A549 (cell line): ENCODE measurements at regions not wholly inside any gene's neighbourhood (a gene's known extent, or its start where the extent isn't known, plus 50 kb on each side); places are given as distances from the start of the nearest gene placed in this dataset.

Experiments
- ATAC-seq, 2 experiments: fragments of 200-7000 bp in 1 of 2; fragments of >200 bp in 1 of 2; cut with Nextera tagmentation in 1 of 2; cut with Tn5 transposase in 1 of 2; 3 replicates each; pipeline versions ENCODE4 v1.8.0 to v1.9.1; 2018 to 2020; ENCODE audit warnings: mild to moderate bottlenecking in 1 of 2, moderate library complexity in 1 of 2
- CTCF ChIA-PET: fragments of 300-600 bp; sonication (Branson Sonifier 250); formaldehyde crosslinking; extraction: SDS; loops from one replicate; lab custom pipeline; 2021; ENCODE audit warnings: antibody characterized with exemption, inconsistent platforms; lab: Yijun Ruan, JAX
- POLR2A ChIA-PET: fragments of 350-600 bp; formaldehyde crosslinking; extraction: SDS; loops from one replicate; lab custom pipeline; 2021; ENCODE audit warnings: antibody characterized with exemption, inconsistent platforms; lab: Yijun Ruan, JAX
- DNase-seq, 2 experiments: peaks; one replicate each; pipeline versions ENCODE4 v3.0.0 to v3.0.0-alpha.2; 2011 to 2016; ENCODE audit warnings: low read depth in 1 of 2, low spot score in 1 of 2
- FAIRE-seq: peaks from 2 replicates; lab custom pipeline; 2011; peaks lifted over from hg19 to GRCh38; lab: Jason Lieb, UNC
- H3K27ac ChIP-seq, 2 experiments: fragments of >200 bp; sonication (Bioruptor Twin); formaldehyde crosslinking; 3 replicates each; pipeline ENCODE4 v1.5.1; 2016 to 2017
- H3K4me1 ChIP-seq: fragments of >200 bp; sonication (Bioruptor Twin); formaldehyde crosslinking; 3 replicates; pipeline ENCODE4 v1.6.1; 2016
- H3K4me2 ChIP-seq: fragments of >200 bp; sonication (Bioruptor Twin); formaldehyde crosslinking; 3 replicates; pipeline ENCODE4 v1.6.1; 2016
- H3K4me3 ChIP-seq: fragments of >200 bp; sonication (Bioruptor Twin); formaldehyde crosslinking; 3 replicates; pipeline ENCODE4 v1.5.1; 2016
- H3K9me3 ChIP-seq: fragments of >200 bp; sonication (Bioruptor Twin); formaldehyde crosslinking; 3 replicates; pipeline ENCODE4 v1.6.1; 2016
- BHLHE40 ChIP-seq: IDR thresholded peaks from 2 replicates; pipeline ENCODE4 v1.6.1; 2012; ENCODE audit warnings: low read depth, low read length, inconsistent platforms
- CHD4 ChIP-seq: fragments of 200-600 bp; sonication (generic); IDR thresholded peaks from 2 replicates; pipeline ENCODE4 v1.6.1; 2016; ENCODE audit warnings: antibody characterized with exemption, mild to moderate bottlenecking, borderline replicate concordance
- EHMT2 ChIP-seq: fragments of 200-600 bp; sonication (generic); IDR thresholded peaks from 2 replicates; pipeline ENCODE4 v1.6.1; 2016; ENCODE audit warnings: antibody characterized with exemption, low read depth, mild to moderate bottlenecking, moderate library complexity
- FOSL2 ChIP-seq, 2 experiments: fragments of 450-650 bp in 1 of 2; fragments of >200 bp in 1 of 2; sonication (Bioruptor Twin) in 1 of 2; formaldehyde crosslinking; IDR thresholded peaks; 2 replicates each; pipeline versions ENCODE4 v1.5.0 to v1.6.1; 2016 to 2020; ENCODE audit warnings: mild to moderate bottlenecking in 1 of 2, moderate library complexity in 1 of 2
- HOXB13 ChIP-seq: fragments of 250-450 bp; sonication (Bioruptor Pico); IDR thresholded peaks from 2 replicates; pipeline ENCODE4 v1.5.0; 2020; ENCODE audit warnings: low read depth, mild to moderate bottlenecking, moderate library complexity
- JUN ChIP-seq, 2 experiments: fragments of >200 bp; sonication (Bioruptor Twin); formaldehyde crosslinking; IDR thresholded peaks; 2 replicates in 1 of 2; 3 replicates in 1 of 2; pipeline ENCODE4 v1.6.1; 2016 to 2017
- JUNB ChIP-seq: fragments of >200 bp; sonication (Bioruptor Twin); formaldehyde crosslinking; IDR thresholded peaks from 2 replicates; pipeline ENCODE4 v1.6.1; 2016
- KDM5A ChIP-seq: fragments of 200-600 bp; sonication (generic); IDR thresholded peaks from 2 replicates; pipeline ENCODE4 v1.6.1; 2016; ENCODE audit warnings: antibody characterized with exemption, mild to moderate bottlenecking
- MAFK ChIP-seq: fragments of 450-650 bp; IDR thresholded peaks from 2 replicates; pipeline ENCODE4 v1.6.1; 2014; ENCODE audit not compliant: partially characterized antibody
- MAZ ChIP-seq: fragments of 150-350 bp; IDR thresholded peaks from 2 replicates; pipeline ENCODE4 v1.6.1; 2014; ENCODE audit warnings: antibody characterized with exemption, low read depth, low read length, borderline replicate concordance
- NR3C1 ChIP-seq: fragments of >200 bp; sonication (Bioruptor Twin); formaldehyde crosslinking; IDR thresholded peaks from 3 replicates; pipeline ENCODE4 v1.6.1; 2017
- POLR2A ChIP-seq: IDR thresholded peaks from 2 replicates; pipeline ENCODE4 v1.6.1; 2012; ENCODE audit warnings: mild to moderate bottlenecking, low read length
- RAD21 ChIP-seq, 2 experiments: fragments of >200 bp in 1 of 2; sonication (Bioruptor Twin) in 1 of 2; formaldehyde crosslinking in 1 of 2; IDR thresholded peaks in 1 of 2; conservative IDR thresholded peaks in 1 of 2; 2 replicates in 1 of 2; 3 replicates in 1 of 2; pipeline ENCODE4 v1.6.1; 2012 to 2018; ENCODE audit warnings: inconsistent platforms in 1 of 2
- RARB ChIP-seq: fragments of 250-450 bp; sonication (Bioruptor Pico); IDR thresholded peaks from 2 replicates; pipeline ENCODE4 v1.8.0; 2021; ENCODE audit warnings: mild to moderate bottlenecking, moderate library complexity
- RCOR1 ChIP-seq: fragments of 150-350 bp; IDR thresholded peaks from 2 replicates; pipeline ENCODE4 v1.6.1; 2014; ENCODE audit warnings: antibody characterized with exemption, low read length, low read depth
- SMC3 ChIP-seq: fragments of >200 bp; sonication (Bioruptor Twin); formaldehyde crosslinking; IDR thresholded peaks from 3 replicates; pipeline ENCODE4 v1.6.1; 2018; ENCODE audit warnings: inconsistent platforms
- TFCP2L1 ChIP-seq: fragments of 250-450 bp; sonication (Bioruptor Pico); IDR thresholded peaks from 2 replicates; pipeline ENCODE4 v1.5.0; 2021; ENCODE audit warnings: mild to moderate bottlenecking
- ZC3H11A ChIP-seq: fragments of 450-650 bp; IDR thresholded peaks from 2 replicates; pipeline ENCODE4 v1.6.1; 2014; ENCODE audit warnings: antibody characterized with exemption, mild to moderate bottlenecking
- ZSCAN20 ChIP-seq: fragments of 250-450 bp; sonication (Bioruptor Pico); IDR thresholded peaks from 2 replicates; pipeline ENCODE4 v1.8.0; 2022; ENCODE audit warnings: mild to moderate bottlenecking, moderate library complexity
- WGBS: methylation state at CpG from one replicate; pipeline ENCODE4 v1.1.6; 2017; ENCODE audit errors: missing lambda C conversion rate; 5-methylcytosine and 5-hydroxymethylcytosine counted together
- TF ChIP-seq, protein P1 (sequence below): fragments of 250-450 bp; sonication (Bioruptor Pico); IDR thresholded peaks from 2 replicates; pipeline ENCODE4 v1.5.0; 2020; ENCODE audit warnings: low read depth, mild to moderate bottlenecking, moderate library complexity
- TF ChIP-seq, protein P2 (sequence below): fragments of 450-650 bp; IDR thresholded peaks from 2 replicates; pipeline ENCODE4 v1.6.1; 2014; ENCODE audit warnings: antibody characterized with exemption
- TF ChIP-seq, protein P3 (sequence below): fragments of 200-600 bp; sonication (generic); IDR thresholded peaks from 2 replicates; pipeline ENCODE4 v1.6.1; 2016; ENCODE audit warnings: antibody characterized with exemption, mild to moderate bottlenecking, moderate library complexity
- TF ChIP-seq, protein P4 (sequence below): IDR thresholded peaks from 2 replicates; pipeline ENCODE4 v1.6.1; 2012; ENCODE audit warnings: low read depth, borderline replicate concordance

DNA sequence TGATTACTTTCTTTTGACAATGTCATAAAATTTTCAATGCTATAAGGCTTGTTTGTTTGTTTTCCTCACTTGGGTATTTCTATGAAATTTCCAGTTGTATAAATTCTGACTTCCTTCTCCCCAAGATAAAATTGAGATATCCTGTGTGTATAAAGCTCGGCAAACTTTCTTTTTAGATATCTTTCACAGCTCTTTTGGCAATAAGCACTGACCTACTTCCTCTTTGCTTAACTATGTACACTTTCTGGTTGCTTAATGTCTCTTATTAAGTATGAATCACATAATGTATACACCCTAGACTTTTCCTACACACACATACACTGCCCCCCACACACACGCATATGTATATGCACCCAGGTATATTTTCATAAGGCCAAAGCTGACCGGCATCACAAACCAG is 318.4 kb upstream of the RBMY1B start:
- FAIRE-seq, result no peak
- no peak for ATAC-seq

DNA sequence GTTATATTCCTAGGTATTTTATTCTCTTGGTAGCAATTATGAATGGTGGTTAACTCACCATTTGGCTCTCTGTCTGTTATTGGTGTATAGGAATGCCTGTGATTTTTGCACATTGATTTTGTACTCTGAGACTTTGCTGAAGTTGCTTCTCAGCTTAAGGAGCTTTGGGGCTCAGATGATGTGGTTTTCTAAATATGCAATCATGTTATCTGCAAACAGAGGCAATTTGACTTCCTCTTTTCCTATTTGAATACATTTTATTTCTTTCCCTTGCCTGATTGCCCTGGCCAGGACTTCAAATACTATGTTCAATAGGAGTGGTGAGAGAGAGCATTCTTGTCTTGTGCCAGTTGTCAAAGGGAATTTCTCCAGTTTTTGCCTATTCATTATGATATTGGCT is 310.9 kb upstream of the RBMY1B start:
- CTCF ChIA-PET, result no interaction called here
- no peak overlapping the region for H3K4me2 ChIP-seq
- H3K27ac ChIP-seq, result no peak overlapping the region
- no peak for TF ChIP-seq MAZ
- TF ChIP-seq, all 56 proteins: peak for 0
- Histone ChIP-seq H3K4me1 (no peaks in the 10 kb centered on the region), H3K4me3 (no peak overlapping the region), H3K9me3 (no peaks in the 10 kb centered on the region)
- POLR2A ChIA-PET, result no interaction called here
- DNase-seq, result no peak
- no peak for FAIRE-seq
- no peak for ATAC-seq

More for the DNA sequence above, 318.4 kb upstream of the RBMY1B start:
- Histone ChIP-seq H3K4me2 (no peak overlapping the region), H3K27ac (no peak overlapping the region), H3K4me1 (no peaks in the 10 kb centered on the region), H3K9me3 (no peaks in the 10 kb centered on the region), H3K4me3 (no peak overlapping the region)
- CTCF ChIA-PET, result no interaction called here
- POLR2A ChIA-PET, result no interaction called here
- no peak for TF ChIP-seq NR3C1
- no peak for TF ChIP-seq MAFK
- TF ChIP-seq ZSCAN20 (CRISPR knock-in tag), result no peak
- 39% methylated on average over 3 of the region's 3 CpGs for WGBS
- no peak for DNase-seq

DNA sequence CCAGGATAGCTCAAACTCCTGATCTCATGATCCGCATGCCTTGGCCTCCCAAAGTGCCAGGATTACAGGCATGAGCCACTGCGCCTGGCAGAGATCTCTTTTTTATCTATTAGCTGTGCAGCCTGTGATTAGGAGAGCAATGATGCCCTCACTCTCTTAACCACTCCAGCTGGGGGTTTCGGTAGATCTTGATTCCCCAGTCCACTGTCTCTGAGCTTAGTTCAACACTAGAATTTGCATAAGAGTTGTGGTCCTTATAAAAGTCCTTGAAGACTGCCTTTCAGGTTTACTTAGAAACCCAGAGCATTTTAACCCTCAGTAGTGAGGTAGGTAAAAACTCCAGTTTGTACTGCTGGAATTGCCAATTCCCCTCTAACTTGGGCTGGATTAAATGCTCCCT is 283.3 kb upstream of the RBMY1B start:
- Histone ChIP-seq H3K4me1 (no peaks in the 10 kb centered on the region), H3K9me3 (no peaks in the 10 kb centered on the region), H3K4me3 (no peak overlapping the region), H3K27ac (no peak overlapping the region), H3K4me2 (no peak overlapping the region)
- DNase-seq (no peak), FAIRE-seq (no peak), ATAC-seq (no peak)
- WGBS, result 16% methylated on average over 3 of the region's 3 CpGs
- no peak for TF ChIP-seq ZC3H11A
- TF ChIP-seq FOSL2 (IDR thresholded peaks at IDR 0.05), result no peak
- TF ChIP-seq FOSL2 (CRISPR knock-in tag; IDR thresholded peaks at IDR 0.05), result no peak
- TF ChIP-seq, protein P1, sequence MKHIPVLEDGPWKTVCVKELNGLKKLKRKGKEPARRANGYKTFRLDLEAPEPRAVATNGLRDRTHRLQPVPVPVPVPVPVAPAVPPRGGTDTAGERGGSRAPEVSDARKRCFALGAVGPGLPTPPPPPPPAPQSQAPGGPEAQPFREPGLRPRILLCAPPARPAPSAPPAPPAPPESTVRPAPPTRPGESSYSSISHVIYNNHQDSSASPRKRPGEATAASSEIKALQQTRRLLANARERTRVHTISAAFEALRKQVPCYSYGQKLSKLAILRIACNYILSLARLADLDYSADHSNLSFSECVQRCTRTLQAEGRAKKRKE, result no peak
- TF ChIP-seq JUNB, result no peak
- no peak for TF ChIP-seq RARB
- TF ChIP-seq, protein P2, sequence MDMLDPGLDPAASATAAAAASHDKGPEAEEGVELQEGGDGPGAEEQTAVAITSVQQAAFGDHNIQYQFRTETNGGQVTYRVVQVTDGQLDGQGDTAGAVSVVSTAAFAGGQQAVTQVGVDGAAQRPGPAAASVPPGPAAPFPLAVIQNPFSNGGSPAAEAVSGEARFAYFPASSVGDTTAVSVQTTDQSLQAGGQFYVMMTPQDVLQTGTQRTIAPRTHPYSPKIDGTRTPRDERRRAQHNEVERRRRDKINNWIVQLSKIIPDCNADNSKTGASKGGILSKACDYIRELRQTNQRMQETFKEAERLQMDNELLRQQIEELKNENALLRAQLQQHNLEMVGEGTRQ, result no peak
- no peak for TF ChIP-seq JUN (IDR thresholded peaks at IDR 0.05)
- TF ChIP-seq MAZ, result no peak
- TF ChIP-seq EHMT2, result no peak
- TF ChIP-seq TFCP2L1, result no peak
- TF ChIP-seq HOXB13 (CRISPR knock-in tag), result no peak
- TF ChIP-seq RCOR1, result no peak
- TF ChIP-seq POLR2A, result no peak
- no peak for TF ChIP-seq SMC3
- TF ChIP-seq KDM5A, result no peak
- TF ChIP-seq RAD21 (conservative IDR thresholded peaks at IDR 0.05 in 1 of 2, IDR thresholded peaks at IDR 0.05 in 1 of 2), result no peak
- no peak for TF ChIP-seq CHD4
- TF ChIP-seq, protein P3, sequence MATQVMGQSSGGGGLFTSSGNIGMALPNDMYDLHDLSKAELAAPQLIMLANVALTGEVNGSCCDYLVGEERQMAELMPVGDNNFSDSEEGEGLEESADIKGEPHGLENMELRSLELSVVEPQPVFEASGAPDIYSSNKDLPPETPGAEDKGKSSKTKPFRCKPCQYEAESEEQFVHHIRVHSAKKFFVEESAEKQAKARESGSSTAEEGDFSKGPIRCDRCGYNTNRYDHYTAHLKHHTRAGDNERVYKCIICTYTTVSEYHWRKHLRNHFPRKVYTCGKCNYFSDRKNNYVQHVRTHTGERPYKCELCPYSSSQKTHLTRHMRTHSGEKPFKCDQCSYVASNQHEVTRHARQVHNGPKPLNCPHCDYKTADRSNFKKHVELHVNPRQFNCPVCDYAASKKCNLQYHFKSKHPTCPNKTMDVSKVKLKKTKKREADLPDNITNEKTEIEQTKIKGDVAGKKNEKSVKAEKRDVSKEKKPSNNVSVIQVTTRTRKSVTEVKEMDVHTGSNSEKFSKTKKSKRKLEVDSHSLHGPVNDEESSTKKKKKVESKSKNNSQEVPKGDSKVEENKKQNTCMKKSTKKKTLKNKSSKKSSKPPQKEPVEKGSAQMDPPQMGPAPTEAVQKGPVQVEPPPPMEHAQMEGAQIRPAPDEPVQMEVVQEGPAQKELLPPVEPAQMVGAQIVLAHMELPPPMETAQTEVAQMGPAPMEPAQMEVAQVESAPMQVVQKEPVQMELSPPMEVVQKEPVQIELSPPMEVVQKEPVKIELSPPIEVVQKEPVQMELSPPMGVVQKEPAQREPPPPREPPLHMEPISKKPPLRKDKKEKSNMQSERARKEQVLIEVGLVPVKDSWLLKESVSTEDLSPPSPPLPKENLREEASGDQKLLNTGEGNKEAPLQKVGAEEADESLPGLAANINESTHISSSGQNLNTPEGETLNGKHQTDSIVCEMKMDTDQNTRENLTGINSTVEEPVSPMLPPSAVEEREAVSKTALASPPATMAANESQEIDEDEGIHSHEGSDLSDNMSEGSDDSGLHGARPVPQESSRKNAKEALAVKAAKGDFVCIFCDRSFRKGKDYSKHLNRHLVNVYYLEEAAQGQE, result no peak
- TF ChIP-seq, protein P4, sequence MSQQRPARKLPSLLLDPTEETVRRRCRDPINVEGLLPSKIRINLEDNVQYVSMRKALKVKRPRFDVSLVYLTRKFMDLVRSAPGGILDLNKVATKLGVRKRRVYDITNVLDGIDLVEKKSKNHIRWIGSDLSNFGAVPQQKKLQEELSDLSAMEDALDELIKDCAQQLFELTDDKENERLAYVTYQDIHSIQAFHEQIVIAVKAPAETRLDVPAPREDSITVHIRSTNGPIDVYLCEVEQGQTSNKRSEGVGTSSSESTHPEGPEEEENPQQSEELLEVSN, result no peak
- no peak for TF ChIP-seq BHLHE40
- CTCF ChIA-PET, result no interaction called here
- POLR2A ChIA-PET, result no interaction called here
